HG03342 (cell line): ENCODE measurements at regions not wholly inside any gene's neighbourhood (a gene's known extent, or its start where the extent isn't known, plus 50 kb on each side); places are given as distances from the start of the nearest gene placed in this dataset.

Experiments
- ATAC-seq: cut with Tn5 transposase; IDR thresholded peaks from one replicate; pipeline ENCODE4 v1.9.1; 2021; ENCODE audit warnings: mild to moderate bottlenecking, moderate library complexity; ENCODE audit not compliant: unreplicated experiment

DNA sequence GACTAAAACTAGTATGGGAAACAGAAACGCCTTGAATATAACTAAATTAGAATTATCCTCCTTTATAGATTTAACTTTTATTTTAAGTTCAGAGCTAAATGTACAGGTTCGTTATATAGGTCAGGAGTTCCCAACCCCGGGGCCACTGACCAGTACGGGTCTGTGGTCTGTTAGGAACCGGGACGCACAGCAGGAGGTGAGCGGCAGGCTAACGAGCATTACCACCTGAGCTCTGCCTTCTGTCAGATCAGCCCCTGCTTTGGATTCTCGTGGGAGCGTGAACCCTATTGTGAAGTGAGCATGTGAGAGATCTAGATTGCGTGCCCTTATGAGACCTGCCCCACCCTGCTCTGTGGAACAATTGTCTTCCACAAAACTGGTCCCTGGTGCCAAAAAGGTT is 51.0 kb downstream of the FAT4 start:
- ATAC-seq: no peak

DNA sequence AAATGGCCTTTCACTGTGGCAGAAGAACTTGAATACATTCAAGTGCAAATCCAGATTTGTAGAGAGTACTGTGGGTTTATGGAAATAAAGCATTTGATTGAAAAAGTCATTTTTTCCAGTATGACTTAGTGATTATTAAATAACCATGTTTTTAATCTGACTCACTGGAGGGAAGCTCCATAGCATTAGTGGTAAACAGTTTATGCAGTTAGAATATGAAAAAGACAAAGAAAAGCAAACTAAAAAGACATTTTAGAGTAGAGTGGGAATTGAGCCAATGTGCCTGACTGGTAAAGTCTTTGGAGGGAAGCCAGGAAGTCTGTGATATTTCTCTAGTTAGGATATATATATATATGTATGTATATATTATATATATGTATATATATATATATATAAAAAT is 53.4 kb downstream of the FAT4 start:
- no peak for ATAC-seq

DNA sequence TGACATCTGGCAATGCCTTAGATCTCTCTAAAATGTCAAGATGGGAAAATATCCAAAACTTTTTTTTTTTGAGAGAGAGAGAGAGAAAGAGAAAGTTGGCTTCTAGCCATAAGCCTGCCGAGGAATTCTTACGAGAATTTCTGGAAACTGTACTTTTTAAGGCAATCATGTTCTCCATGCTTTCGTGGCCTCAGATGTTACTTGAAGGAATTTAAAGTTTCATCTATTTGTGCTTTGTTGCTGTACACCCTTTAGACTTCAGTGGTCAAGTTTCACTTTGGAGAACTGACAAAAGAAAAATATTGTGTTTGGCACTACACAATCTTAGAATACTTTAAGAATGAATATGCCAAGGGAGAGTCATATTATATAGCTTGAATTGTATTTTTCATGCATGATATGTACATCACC is 53.9 kb downstream of the FAT4 start:
- ATAC-seq: no peak

DNA sequence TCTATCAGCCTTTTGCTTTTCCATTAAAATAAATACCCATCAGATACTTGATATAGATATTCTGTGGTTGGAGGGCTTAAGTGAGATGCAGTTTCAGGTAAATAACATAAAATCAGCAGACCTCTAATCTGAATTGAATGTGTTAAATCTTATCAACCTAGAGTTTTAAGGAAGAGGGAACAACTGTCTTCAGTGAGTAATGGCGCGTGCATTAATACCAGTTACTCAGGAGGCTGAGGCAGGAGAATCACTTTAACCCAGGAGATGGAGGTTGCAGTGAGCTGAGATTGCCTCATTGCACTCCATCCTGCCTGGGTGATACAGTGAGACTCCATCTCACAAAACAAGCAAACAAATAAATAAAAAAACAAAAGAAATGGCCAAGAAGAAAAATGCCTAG is 54.3 kb downstream of the FAT4 start:
- no peak for ATAC-seq

DNA sequence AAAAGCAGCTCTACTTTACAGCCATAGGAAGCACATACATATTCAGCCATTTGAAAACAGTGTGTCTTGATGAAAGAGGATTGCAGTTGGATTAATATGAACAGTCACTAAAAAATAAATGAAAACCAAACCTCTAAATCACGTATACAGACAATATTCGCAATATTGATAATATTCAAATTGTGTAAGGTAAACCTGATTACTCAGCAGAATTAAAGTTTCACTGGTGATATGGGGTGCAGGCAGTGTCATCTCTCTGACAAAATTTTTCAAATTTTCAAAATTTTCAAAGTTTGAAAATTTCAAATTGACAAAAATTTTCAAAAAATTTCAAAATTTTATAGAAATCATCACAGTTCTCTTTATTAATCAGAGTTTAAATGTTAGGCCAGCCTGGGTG is 55.7 kb downstream of the FAT4 start:
- no peak for ATAC-seq

DNA sequence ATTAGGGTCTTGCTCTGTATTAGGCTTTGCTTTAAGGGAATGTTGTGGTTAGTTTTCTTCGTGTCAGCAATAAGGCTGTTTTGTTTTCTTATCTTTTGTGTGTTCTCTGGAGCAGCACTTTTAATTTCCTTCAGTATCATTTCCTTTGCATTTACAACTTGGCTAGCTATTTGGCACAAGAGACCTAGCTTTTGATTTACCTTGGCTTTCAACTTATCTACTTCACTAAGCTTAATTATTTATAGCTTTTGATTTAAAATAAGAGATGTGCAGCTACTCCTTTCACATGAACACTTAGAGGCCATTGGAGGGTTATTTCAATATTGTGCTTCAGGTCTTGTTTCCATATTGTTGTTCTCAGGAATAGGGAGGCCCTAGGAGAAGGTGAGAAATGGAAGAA is 68.2 kb downstream of the FAT4 start:
- no peak for ATAC-seq

DNA sequence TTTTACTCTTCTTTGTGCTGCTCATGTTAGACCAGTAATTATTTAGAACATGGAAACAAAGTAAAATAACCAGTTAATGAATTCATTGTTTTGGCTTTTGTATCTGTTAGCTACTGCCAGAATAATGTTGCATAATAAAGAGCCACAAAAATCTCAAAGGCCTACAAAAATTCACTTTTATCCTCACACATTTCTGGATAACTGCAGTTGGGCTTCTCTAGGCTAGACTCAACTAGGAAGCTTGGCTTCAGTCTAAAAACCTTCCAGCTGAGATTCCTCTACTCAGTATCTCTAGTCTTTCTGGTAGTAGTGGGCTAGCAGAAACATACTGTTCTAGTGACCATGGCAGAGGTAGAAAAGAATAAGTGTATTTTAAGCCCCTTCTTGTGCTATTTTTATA is 73.0 kb downstream of the FAT4 start:
- ATAC-seq: no peak

DNA sequence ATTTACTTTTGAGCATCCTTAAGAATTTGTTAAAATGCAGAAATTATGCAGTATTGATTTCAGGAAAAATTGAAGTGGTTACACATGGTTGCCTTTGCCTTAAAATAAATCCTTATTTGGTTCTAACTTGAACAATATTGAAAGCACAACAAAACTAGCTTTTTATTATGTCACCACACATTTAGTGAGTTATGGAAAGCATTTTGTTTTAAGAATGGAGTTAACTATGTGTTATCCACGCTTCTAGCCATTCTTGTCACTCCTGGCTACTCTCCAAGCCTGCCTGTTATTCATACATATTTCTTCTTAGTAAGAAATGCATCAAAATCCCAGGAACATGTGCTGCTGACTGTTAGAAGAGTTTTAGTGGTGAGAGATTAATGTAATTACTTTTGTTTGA is 73.9 kb downstream of the FAT4 start:
- ATAC-seq: no peak

DNA sequence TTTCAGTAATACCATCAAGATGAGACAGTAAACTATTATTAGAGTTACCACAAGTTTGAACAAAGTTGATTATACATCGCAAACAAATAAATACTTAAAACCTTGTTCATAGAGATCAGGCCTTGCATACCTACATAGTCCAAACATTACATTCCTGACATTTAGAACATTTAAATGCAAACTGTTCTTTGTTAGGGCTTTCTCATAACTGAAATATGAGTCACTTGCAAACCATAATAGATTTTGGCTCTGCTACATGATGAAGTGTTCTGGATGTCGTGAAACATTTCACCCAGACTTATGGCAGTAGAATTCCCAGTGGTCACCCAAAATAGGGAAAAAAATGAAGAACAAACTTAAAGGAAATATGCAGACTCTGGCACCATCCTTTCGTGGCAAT is 75.0 kb downstream of the FAT4 start:
- ATAC-seq: no peak

DNA sequence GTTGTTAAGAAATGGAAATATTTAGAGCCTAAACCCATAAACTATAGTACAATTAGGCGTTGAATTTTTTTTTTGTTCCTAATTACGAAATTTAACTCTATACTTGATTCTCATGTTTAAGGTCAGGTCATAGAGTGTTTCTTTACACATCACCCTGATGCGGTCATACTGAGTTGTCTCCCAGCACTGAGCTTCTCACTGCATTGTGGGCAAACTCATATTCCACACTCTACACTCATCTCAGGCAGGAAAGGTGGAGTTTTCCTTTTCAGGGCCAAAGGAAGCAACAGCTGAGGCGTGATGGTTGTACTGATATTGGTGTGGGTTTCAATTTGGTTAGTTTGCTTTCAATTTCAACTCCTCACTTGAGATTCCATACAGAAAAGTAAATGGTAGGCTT is 75.4 kb downstream of the FAT4 start:
- no peak for ATAC-seq

DNA sequence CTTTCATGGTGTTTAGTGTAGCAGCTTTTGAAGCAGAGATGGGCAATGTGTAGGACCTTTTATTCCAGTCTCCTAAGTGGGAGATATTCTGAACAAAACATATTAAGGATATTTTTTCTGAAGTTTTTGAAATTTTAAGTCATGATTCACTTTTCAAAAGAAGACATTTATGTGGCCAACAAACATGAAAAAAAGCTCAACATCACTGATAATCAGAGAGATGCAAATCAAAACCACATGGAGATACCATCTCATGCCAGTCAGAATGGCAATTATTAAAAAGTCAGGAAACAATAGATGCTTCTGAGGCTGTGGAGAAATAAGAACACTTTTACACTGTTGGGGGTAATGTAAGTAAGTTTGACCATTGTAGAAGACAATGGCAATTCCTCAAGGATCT is 76.0 kb downstream of the FAT4 start:
- ATAC-seq: no peak

DNA sequence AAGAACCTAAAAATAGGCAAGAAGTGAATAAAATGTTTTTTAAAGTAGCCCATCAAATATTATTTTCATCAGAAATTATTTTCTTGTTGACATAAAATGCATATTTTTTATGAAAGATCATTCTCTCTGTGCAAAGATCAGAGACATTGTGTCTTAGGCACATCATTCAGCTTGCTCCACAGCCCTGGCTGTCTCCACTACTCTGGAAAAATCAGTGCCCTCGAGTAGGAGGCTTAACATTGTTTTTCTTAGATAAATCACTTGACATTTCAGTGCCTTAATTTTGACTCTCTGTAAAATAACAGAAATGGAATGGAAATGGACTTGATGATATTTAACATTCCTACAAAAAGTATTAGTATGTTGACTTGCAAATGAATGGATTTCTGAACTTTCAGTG is 77.9 kb downstream of the FAT4 start:
- no peak for ATAC-seq

DNA sequence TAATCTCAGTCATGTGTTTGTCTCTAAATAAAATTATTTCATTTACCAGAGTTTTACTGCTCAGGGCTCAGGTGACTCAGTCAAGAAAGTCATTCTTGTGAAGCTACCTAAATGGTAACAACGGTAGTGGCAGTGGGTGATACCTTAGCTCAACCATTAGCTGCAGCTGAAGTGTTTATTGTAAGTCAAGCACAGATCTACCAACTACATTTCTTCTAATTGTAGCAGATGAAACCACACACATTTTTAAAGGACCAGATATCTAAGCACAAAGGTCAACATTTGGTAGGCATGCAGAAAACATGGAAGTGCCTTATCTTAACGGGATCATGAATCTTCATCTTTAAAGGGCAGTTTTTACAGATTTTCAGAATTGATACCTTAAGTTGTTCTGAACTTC is 79.1 kb downstream of the FAT4 start:
- ATAC-seq: no peak

DNA sequence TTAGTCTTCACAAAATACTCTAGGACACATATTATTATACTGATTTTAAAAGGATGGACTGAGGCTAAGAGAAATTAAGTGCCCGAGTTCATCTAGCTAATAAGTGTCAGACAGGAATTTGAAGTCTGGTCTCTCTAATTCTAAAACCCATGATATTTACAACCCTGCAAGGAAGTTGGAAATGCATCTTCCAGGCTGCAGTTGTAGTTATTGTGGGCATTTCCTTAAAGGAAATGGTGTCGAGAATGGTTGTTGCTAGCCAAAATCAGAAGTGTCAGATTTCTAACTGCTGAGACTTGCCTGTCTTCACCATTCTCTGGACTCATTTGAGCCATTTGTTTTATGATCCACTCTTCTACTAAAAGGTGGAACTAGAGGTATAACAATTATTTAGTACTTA is 82.5 kb downstream of the FAT4 start:
- ATAC-seq: no peak

DNA sequence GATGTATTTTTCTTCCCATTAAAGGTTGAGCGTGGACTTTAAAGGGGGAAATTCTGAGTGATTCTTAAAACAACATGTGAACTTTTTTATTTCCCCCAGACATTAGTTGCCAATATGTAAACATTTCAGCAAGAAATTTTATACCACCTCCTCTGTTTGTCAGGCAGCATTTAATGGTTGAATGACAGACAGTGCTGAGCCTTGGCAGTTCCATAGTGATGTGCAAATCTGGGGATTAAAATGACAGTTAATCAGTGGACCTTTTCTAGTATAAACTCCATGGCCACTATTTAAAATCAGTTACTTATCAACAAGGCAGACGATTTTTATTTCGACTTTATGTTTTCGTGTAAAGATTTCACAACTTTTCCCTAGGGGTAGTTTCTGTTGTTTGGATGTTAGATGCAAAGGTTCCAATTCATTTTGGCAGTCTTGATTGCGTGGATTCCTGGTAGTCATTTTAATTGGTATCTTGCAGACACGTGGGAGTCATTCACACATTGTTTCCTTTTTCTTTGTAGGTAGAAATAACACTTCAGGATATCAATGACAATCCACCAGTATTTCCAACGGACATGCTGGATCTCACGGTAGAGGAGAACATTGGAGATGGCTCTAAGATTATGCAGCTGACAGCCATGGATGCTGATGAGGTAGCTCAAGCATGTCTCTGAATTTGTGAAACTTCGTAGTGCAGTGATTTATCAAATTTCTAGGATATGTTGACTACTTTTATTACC is 83.7 kb downstream of the FAT4 start:
- no peak for ATAC-seq

DNA sequence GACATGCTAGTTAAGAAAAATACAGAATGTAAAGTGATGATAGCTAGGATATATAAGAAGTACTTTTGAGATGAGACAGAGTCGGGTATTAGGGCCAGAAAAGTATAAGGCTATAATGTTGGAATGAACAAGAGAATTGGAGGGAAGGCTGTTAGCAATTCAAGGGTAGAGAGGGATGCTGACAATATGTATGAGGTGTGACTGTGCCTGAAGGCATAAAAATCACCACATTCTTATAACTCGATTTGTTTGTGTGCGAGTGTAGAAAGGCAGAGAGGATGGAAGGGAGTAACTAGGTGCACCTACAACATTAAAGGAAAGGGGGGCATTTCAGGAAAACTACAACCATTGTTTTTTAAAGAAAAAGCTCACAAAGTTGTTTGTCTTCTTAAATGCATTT is 86.0 kb downstream of the FAT4 start:
- no peak for ATAC-seq

DNA sequence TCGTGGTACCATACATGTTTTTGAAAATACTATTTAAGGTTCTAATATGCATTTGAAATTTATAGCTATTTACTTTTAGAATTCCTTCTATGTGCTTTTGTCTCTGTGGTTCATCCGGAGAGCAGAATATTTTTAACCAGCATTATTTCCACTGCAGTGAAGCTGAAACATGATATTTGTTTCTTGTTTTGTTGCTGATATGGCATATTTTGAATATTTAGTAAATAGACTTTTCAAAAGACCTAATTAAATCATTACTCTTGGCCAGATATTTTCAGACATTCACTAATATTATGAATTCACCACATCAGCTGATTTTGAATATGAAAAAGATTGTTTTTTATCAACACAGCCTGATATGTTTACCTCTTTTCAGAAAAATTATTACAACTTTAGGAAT is 87.0 kb downstream of the FAT4 start:
- no peak for ATAC-seq

DNA sequence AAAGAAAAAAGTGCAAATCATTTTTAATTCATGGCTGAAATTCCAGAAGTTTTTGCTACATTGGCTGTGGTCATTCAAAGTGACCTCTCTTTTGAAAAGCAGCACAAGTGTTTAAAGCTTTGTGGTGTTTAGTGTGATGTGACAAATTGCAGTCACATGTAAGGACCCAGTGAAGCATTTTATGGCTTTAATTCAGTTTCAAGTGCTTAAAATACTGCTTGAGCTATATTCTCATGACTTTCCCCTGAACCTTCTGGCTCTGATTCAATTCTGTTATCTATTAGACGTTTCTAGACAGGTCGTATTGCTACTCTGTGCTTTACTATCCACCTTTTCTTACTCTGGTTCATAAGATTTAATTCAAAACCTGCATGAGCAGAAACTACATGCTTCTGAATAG is 105.8 kb downstream of the FAT4 start:
- no peak for ATAC-seq

DNA sequence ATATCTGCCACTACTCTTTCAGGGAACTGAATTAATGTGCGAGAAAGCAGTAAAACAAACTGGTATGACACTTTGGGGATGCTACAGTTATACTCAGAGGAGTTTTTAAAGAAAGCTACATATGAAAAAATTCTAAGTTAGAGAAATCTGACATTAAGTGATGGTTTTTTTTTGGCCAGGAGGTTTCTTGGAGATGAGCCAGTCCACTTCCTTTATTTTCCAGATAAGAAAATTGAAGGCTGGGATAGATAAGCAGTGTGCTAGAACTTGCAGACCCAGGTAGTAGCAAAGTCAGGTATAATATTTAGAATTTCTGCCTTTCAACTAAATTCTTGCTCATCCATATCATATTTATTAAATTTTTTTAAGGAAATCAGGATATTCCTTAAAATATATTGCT is 106.8 kb downstream of the FAT4 start:
- ATAC-seq: no peak

DNA sequence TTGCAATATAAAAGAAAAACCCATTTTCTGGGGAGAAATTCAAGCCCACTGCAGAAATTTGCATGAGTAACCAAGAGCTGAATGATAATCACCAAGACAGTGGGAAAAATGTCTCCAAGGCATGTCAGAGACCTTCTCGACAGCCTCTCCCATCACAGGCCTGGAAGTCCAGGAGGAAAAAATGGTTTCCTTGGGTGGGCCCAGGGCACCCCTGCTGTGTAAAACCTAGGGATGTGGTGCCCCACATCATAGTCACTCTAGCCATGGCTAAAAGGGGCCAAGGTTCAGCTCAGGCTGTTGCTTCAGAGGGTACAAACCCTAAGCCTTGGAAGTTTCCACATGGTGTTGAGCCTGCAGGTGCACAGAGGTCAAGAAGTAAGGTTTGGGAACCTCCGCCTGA is 108.4 kb downstream of the FAT4 start:
- no peak for ATAC-seq

DNA sequence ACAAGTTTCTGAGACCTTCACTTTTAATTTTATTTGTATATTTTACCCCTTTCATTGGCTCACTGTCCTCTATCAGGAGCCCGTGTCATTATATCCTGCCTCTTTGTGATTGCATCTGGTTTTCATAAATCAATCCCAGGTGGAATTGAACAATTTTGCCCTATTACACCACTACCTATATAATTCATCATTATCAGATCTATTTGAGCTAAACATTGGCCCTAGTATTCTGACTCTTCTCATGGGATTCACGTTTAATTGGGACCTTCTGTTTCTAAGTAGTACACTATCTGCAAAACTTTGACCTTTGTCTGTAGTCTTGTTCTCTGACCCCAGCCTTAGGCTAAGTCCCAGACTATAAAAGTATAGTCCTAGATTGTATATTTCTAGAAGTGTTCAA is 114.1 kb downstream of the FAT4 start:
- ATAC-seq: no peak

DNA sequence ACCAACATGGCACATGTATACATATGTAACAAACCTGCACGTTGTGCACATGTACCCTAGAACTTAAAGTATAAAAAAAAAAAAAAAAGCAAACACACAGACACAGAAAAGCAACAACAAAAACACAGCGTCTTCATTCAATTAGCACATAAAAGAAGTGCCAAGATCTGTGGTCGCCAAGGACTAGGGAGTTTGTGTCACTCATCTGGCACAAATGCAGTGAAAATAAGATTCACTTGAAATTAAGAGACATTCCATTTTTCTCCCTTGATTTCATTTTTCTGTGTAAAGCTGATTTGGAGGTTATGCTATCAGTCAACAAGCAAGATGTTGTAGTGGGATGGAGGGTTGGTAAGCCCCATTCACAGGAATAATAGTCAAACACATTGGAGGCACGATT is 115.3 kb downstream of the FAT4 start:
- no peak for ATAC-seq

DNA sequence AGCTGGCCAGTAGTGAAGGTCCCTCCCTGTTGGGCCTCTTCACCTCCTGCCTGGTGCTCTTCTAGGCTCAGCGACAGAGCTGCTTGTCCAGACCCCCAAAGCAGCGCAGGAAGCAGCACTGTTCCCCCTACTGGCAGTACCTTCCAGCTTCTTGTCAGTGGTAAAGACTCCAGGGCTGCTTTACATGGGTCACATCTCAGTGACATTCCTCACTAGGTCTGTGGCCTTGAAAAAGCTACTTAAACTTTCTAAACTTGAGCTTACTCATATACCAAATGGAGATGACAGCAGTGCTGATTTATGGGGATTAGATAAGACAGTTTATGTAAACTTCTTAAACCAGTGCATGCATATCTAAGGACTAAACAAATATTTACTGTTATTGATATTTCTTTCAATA is 117.3 kb downstream of the FAT4 start:
- no peak for ATAC-seq

DNA sequence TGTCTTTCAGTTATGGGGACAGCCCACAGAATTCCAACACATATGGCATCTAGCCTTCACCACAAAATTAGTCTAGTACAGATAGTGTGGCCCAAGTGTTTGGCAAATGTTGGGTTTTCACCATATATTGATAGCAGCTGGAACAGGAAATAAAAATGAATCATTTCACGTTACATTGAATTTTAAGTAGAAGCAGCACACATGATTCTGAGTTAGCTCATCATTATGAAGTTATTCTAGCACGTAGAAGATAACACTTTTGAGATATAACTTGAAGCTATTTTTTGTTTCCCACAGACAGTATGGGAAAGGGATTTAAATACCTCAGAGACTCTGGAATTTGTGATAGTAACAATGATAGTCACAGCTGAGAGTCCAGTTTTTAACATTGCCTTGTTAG is 118.7 kb downstream of the FAT4 start:
- no peak for ATAC-seq
